Left ventricle myocardium inferior (tissue), 1 donor: ENCODE measurements at regions not wholly inside any gene's neighbourhood (a gene's known extent, or its start where the extent isn't known, plus 50 kb on each side); places are given as distances from the start of the nearest gene placed in this dataset.
"Not testable (repeated sequence)": the region's sequence is repeated elsewhere in the genome, so short reads cannot be mapped to it uniquely, and the experiment has no call there.

Experiments
- DNase-seq: peaks from one replicate; pipeline ENCODE4 v3.0.0-alpha.2; 2020
- H3K27ac ChIP-seq: fragments of 200-600 bp; replicated peaks from 2 replicates; pipeline ENCODE4 v1.8.0; 2021
- H3K27me3 ChIP-seq: fragments of 200-600 bp; 2 replicates; pipeline ENCODE4 v1.8.0; 2021; ENCODE audit warnings: low read depth
- H3K36me3 ChIP-seq: fragments of 200-600 bp; 2 replicates; pipeline ENCODE4 v1.8.0; 2021
- H3K4me1 ChIP-seq: fragments of 200-600 bp; 2 replicates; pipeline ENCODE4 v1.8.0; 2021
- H3K4me3 ChIP-seq: fragments of 200-600 bp; 2 replicates; pipeline ENCODE4 v1.8.0; 2021; ENCODE audit warnings: mild to moderate bottlenecking, moderate library complexity
- H3K9me3 ChIP-seq: fragments of 200-600 bp; replicated peaks from 2 replicates; pipeline ENCODE4 v1.8.0; 2021
- CTCF ChIP-seq: fragments of 200-600 bp; IDR thresholded peaks from 2 replicates; pipeline ENCODE4 v1.8.0; 2021; ENCODE audit warnings: antibody characterized with exemption, mild to moderate bottlenecking, borderline replicate concordance
- intact Hi-C: fragments of 100-400 bp; cut with micrococcal nuclease; formaldehyde crosslinking; loops from one replicate; pipeline ENCODE4 v1.11.0; 2022
- donor health status: DM: no; HTN: yes; CAD: no; lungs with severe emphysema.

- intact Hi-C loops, result no loop called here
- no peak for DNase-seq
- Histone ChIP-seq H3K4me3 (no peak overlapping the region), H3K9me3 (peaks cover 17% of the 10 kb centered on the region), H3K36me3 (no peaks in the 10 kb centered on the region), H3K27me3 (no peaks in the 10 kb centered on the region), H3K4me1 (no peaks in the 10 kb centered on the region), H3K27ac (no peak overlapping the region)
- no peak for TF ChIP-seq CTCF
Observed at GRCh38 chr11:82406611-82407010, 327.1 kb downstream of the FAM181B start.

- no peak for DNase-seq
- peaks cover 6% of the 10 kb centered on the region for H3K9me3 ChIP-seq
- no peak for TF ChIP-seq CTCF
- intact Hi-C loops, result no loop called here
- H3K36me3 ChIP-seq, result no peaks in the 10 kb centered on the region
- no peaks in the 10 kb centered on the region for H3K27me3 ChIP-seq
- no peak overlapping the region for H3K4me3 ChIP-seq
- no peaks in the 10 kb centered on the region for H3K4me1 ChIP-seq
- H3K27ac ChIP-seq, result no peak overlapping the region
Observed at GRCh38 chr11:82405421-82405820, 328.2 kb downstream of the FAM181B start.

- no peak for DNase-seq
- no peak overlapping the region for H3K4me3 ChIP-seq
- H3K36me3 ChIP-seq, result no peaks in the 10 kb centered on the region
- no peaks in the 10 kb centered on the region for H3K27me3 ChIP-seq
- peaks cover 3% of the 10 kb centered on the region for H3K9me3 ChIP-seq
- intact Hi-C loops, result no loop called here
- H3K27ac ChIP-seq, result no peak overlapping the region
- H3K4me1 ChIP-seq, result no peaks in the 10 kb centered on the region
- no peak for TF ChIP-seq CTCF
Observed at GRCh38 chr11:82404981-82405380, 328.7 kb downstream of the FAM181B start.

GRCh38 chr11:82403640-82404305 is 329.9 kb downstream of the FAM181B start:
- Histone ChIP-seq H3K27me3 (no peaks in the 10 kb centered on the region), H3K9me3 (no peaks in the 10 kb centered on the region), H3K4me1 (no peaks in the 10 kb centered on the region), H3K27ac (no peak overlapping the region), H3K36me3 (no peaks in the 10 kb centered on the region), H3K4me3 (no peak overlapping the region)
- no peak for DNase-seq
- no peak for TF ChIP-seq CTCF
- intact Hi-C loops, result no loop called here

- no peak overlapping the region for H3K4me3 ChIP-seq
- no peak for DNase-seq
- no peaks in the 10 kb centered on the region for H3K4me1 ChIP-seq
- H3K27me3 ChIP-seq, result no peaks in the 10 kb centered on the region
- H3K9me3 ChIP-seq, result peaks cover 10% of the 10 kb centered on the region
- intact Hi-C loops, result no loop called here
- no peak overlapping the region for H3K27ac ChIP-seq
- TF ChIP-seq CTCF, result no peak
- H3K36me3 ChIP-seq, result no peaks in the 10 kb centered on the region
Observed at GRCh38 chr11:82398300-82398815, 335.3 kb downstream of the FAM181B start.

GRCh38 chr11:82396639-82397038 is 337.0 kb downstream of the FAM181B start:
- not testable (repeated sequence) for DNase-seq
- H3K9me3 ChIP-seq, result peaks cover 25% of the 10 kb centered on the region

More at GRCh38 chr11:82396639-82397038, 337.0 kb downstream of the FAM181B start:
- H3K4me1 ChIP-seq, intact Hi-C loops, H3K27me3 ChIP-seq, H3K27ac ChIP-seq, H3K4me3 ChIP-seq, H3K36me3 ChIP-seq: not testable (repeated sequence)
